Activated naive CD4-positive, alpha-beta T cell treated with anti-CD3 and anti-CD28 coated beads, Interleukin-2, amount 50 U/mL, for 72 hours (primary cell): ENCODE measurements at regions not wholly inside any gene's neighbourhood (a gene's known extent, or its start where the extent isn't known, plus 50 kb on each side); places are given as distances from the start of the nearest gene placed in this dataset.
A peak's percentile ranks its signal among the peaks of the same experiment; 100 is the strongest.
"Not testable (repeated sequence)": the region's sequence is repeated elsewhere in the genome, so short reads cannot be mapped to it uniquely, and the experiment has no call there.

Experiments
- ATAC-seq, 2 donors: fragments of 150-1000 bp; cut with Tn5 transposase; 2 replicates each; pipeline ENCODE4 v1.10.0; 2021; ENCODE audit warnings: mild to moderate bottlenecking in 2 of 2, moderate library complexity in 2 of 2
- DNase-seq, 2 donors: peaks; one replicate each; pipeline ENCODE4 v3.0.0; 2021 to 2022; ENCODE audit warnings: low spot score in 2 of 2
- H3K27ac Mint-ChIP-seq, 2 donors: one replicate each; pipeline ENCODE4 v1.8.0; 2022; ENCODE audit warnings: mild to moderate bottlenecking in 2 of 2, mixed read lengths in 2 of 2
- H3K36me3 Mint-ChIP-seq, 2 donors: one replicate each; pipeline ENCODE4 v1.8.0; 2022; ENCODE audit warnings: mixed read lengths in 2 of 2
- H3K9me3 Mint-ChIP-seq, 2 donors: one replicate each; pipeline ENCODE4 v1.8.0; 2022; ENCODE audit warnings: mixed read lengths in 2 of 2

DNA sequence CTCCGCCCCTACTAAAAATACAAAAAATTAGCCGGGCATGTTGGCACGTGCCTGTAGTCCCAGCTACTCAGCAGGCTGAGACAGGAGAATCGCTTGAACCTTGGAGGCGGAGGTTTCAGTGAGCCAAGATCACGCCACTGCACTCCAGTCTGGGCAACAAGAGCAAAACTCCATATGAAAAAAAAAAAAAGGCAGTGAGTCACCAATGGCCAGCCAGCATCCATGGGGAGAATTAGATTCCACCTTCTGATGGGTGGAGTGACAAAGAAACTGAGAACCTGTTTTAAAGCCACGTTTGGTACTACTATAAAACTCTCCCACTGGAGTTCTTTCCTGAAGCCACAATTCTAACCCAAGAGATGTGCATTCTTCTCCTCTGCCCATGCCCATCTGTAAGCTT, 81.7 kb downstream of the ACTL7B start:
- not testable (repeated sequence) for H3K36me3 Mint-ChIP-seq, ATAC-seq, H3K27ac Mint-ChIP-seq, DNase-seq, H3K9me3 Mint-ChIP-seq

DNA sequence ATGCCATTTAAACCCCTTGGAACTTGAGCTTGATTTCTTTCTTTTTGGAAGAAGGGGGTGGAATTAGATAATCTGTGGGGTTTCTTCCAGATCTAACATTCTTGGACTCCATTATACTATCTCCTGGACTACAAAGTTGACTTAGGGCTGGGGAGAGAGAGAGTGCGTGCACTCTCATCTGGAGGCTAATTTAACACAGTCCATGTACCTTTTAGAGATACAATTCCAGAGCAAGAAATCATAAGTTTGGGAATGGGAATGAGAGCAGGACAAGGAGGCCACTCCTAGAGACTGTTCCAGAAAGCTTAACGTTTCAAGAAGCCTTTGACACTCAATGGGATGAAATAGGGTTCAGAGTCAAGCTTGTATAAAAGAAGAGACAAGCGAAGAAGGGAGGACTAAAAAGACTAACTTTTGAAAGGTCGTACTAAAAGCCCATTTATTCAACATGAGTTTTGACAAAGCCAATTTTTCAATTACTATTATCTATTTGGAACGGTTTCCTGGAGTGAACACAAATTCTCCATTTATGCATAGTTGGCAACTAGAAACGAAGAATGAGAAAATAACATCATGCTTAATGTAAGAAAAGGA, 83.4 kb downstream of the ACTL7B start:
- H3K36me3 Mint-ChIP-seq = no peaks in the 10 kb centered on the region
- DNase-seq = no peak
- no peak overlapping the region for H3K27ac Mint-ChIP-seq
- no peaks in the 10 kb centered on the region for H3K9me3 Mint-ChIP-seq
- no peak for ATAC-seq

DNA sequence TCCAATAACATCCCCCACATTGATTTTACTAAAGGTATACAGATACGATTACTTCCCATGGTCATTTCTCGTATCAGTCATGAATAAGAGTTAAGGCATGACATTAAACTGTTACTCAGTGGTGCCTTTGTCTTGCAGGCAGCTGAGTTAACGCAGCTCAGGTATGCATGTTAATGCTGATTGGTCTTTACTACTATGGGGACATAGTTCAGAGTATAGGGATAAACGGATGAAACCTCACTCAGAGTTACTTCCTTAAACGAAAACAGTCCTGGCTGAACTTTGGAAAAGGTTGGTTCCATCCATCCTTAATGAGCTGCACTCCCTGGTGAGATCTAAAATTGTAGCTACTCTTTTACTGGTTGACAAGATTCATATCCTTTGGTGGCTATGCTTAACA, 87.0 kb downstream of the ACTL7B start:
- H3K27ac Mint-ChIP-seq = no peak overlapping the region
- no peak for DNase-seq
- H3K36me3 Mint-ChIP-seq = no peaks in the 10 kb centered on the region
- ATAC-seq = no peak
- no peaks in the 10 kb centered on the region for H3K9me3 Mint-ChIP-seq

DNA sequence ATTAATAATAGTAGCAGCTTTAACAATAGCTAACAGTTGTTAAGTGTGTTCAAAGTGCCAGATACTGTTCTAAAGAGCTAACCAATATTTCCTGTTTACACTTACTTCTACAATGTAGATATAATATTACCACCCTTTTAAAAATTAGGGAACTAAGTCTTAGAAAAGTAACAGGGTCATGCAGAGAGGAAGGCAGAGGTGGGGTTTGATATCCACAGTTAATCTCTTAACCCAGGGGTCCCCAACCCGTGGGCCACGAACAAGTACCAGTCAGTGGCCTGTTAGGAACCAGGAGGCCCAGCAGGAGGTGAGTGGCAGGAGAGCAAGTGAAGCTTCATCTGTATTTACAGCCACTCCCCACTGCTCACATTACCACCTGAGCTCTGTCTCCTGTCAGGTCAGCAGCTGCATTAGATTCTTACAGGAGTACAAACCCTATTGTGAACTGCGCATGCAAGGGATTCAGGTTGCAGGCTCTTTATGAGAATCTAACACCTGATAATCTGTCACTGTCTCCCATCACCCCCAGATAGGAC, 89.1 kb downstream of the ACTL7B start:
- ATAC-seq (no peak), DNase-seq (no peak)
- Mint-ChIP-seq H3K27ac (no peak overlapping the region), H3K9me3 (no peaks in the 10 kb centered on the region), H3K36me3 (no peaks in the 10 kb centered on the region)

DNA sequence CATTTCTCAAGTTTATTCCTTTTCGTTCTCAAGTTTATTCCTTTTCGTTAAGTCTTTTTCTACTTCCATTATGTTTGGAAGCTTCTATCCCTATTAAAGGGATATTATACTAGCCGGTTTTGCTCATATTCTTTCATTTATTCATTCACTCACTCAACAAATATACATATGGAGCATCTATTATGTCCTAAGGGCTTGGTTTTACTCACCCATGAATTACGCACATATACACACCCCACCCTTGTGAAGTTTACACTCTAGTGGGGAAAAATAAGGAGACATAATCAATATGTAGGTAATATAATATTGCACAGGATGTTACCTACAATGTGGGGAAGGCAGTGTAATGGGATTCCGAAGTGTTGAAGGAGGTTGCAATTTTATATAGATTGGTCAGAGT, 90.5 kb downstream of the ACTL7B start:
- H3K27ac Mint-ChIP-seq = no peak overlapping the region
- no peaks in the 10 kb centered on the region for H3K36me3 Mint-ChIP-seq
- no peak for ATAC-seq
- no peak for DNase-seq
- H3K9me3 Mint-ChIP-seq = no peaks in the 10 kb centered on the region

DNA sequence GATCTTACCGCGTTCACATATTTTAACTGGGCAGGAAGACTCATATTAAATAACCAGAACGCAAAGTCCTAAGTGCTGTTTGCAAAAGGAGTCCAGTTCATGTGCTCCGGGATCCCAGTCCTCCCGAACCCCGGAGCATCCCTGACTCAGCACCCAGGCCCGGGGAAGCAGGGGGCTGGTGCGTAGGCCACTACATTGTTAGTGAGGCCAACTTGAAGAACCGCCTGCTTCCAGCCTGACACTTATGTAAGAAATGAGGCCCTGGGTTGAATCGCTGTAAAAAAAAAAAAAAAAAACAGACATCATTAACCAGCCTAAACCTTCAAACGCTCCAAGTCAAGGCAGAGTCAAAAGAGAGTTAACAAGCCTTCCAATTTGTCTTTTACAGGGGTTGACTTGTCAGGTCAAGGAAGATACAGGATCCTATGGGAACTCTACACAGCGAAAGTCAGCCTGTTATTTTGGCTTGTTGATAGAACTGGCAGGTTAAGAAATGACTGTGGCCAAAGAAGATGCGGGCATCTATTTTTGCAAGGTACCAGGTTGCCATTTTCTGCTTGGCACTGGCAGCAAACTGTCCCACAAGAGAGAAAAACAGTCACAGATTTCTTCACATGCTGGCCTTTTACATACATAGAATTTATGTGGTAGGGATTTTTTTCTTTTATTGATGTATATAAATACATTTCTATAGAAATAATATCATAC, 93.3 kb downstream of the ACTL7B start:
- no peaks in the 10 kb centered on the region for H3K36me3 Mint-ChIP-seq
- no peak for ATAC-seq
- DNase-seq = no peak
- no peak overlapping the region for H3K27ac Mint-ChIP-seq
- H3K9me3 Mint-ChIP-seq = no peaks in the 10 kb centered on the region

DNA sequence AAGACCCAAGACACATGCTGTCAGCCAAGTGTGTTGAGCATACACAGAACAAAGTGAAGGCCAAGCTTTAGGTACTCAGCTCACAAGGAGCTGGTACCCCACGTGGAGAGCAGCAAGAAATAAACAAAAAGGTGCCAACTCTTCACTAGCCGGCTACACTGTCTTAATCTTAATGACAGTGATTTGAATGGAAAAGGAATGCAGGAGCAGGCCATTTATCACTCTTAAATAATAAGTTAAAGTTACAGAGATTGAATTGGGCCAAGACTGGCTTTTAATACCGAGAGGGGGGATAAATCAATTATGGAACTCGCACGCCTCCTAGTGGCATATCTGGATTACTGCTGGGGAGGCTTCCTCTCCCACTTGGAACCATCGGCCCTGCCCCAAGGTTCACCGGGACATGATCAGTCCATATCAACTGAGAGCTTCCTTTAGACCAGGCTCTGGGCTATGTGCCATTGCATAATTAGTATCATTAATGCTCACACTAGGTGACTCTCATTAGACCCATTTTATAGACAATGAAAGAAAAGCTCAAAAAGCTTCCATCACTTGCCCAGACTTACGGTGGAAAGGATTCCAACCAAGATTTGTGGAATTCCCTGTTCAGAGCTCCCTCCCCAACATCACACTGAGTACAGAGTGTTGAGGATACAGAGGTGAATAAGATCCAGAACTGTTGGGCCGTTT, 94.0 kb downstream of the ACTL7B start:
- H3K36me3 Mint-ChIP-seq = no peaks in the 10 kb centered on the region
- H3K27ac Mint-ChIP-seq = no peak overlapping the region
- peak in 1 of 2 donors; percentile 43 for DNase-seq
- no peaks in the 10 kb centered on the region for H3K9me3 Mint-ChIP-seq
- peak; percentile 20 to 61 for ATAC-seq

DNA sequence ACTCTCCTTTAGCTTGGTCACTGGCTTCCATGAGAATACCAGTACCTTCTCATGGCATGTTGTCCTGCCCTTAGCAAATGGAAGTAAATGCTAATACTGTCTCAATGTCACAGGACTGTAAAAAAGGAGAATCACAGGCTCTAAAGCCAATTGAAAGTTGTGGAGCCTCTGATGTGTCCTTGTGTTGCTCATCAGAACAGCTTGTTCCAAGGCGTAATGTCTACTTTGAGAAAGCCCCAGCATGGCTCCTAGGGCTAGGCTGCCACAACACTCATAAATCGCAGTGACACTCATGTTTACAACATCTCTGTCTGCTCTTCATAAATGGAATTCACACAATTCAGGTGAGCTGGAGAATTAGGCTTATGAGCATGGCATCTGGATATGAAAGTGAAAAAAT, 94.9 kb downstream of the ACTL7B start:
- H3K9me3 Mint-ChIP-seq = no peaks in the 10 kb centered on the region
- ATAC-seq (no peak), DNase-seq (no peak)
- H3K27ac Mint-ChIP-seq = no peak overlapping the region
- no peaks in the 10 kb centered on the region for H3K36me3 Mint-ChIP-seq

DNA sequence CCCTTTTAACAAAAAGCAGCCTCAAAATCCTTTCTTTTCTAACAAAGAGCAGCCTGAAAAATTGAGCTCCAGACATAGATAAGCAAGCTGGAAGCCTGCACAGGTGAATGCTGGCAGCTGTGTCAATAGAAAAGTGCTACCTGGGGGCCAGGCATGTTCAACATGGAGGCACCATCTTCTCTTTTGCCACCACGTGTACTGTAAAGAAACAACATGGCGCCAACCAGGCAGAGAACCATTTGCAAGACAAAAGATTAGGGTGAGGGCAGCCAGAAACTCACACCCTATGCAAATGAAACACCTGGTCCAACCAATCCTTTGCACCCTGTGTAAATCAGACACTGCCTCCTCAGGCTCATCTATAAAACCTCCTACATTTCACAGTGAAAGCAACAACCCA, 96.0 kb downstream of the ACTL7B start:
- no peaks in the 10 kb centered on the region for H3K9me3 Mint-ChIP-seq
- DNase-seq (no peak), ATAC-seq (no peak)
- H3K27ac Mint-ChIP-seq = no peak overlapping the region
- H3K36me3 Mint-ChIP-seq = no peaks in the 10 kb centered on the region

DNA sequence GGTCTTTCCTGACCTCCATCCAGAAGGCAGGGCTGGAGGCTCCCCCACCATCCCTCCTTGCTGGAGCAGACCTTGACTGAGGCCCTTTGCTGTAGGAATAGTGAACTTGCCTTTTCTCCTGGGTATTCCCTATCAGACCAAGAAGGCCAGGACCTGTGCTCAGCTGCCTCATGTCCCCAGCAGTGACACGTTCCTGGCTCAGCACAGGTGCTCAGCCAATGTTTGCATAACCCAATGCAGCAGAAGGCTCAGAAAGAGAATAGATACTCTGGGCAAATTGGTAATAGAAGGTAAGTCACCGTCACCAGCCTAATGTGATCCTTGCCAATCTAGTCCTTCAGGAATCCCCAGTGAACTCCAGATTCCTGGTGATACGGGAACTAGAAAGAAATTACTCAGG, 96.4 kb downstream of the ACTL7B start:
- Mint-ChIP-seq H3K9me3 (no peaks in the 10 kb centered on the region), H3K36me3 (no peaks in the 10 kb centered on the region), H3K27ac (no peak overlapping the region)
- ATAC-seq (no peak), DNase-seq (no peak)

DNA sequence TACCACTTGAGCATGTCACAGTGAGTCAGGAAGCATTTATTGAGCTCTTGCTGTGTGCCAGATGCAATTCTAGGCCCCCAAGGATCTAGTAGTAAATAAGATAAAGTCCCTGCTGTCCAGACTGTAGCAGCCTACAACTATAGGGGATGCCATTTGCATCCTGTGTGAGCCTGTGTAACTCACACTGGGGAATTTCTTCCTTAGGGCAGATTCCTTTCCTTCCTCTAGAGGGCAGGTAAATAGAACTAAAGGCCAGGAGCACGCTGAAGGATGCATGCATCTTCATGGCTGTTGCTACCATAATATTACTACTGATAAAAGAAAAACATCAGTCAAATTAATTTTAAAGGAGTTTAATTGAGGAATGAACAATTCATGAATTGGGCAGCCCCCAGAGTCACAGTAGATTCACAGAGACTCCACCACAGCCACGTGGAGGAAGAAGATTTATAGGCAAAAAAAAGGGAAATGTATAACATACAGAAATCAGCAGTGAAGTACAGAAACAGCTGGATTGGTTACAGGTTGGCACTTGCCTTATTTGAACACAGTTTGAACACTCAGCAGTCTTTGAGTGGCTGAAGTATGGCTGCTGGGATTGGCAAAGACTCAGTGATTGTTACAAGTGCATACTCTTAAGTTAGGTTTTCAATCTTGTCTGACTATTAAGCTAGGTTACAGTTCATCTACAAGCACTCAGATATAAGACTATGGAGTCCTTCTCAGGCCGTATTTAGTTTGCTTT, 98.9 kb downstream of the ACTL7B start:
- no peaks in the 10 kb centered on the region for H3K36me3 Mint-ChIP-seq
- ATAC-seq = no peak
- H3K9me3 Mint-ChIP-seq = peaks cover 5% of the 10 kb centered on the region in 2 donors
- DNase-seq = no peak
- H3K27ac Mint-ChIP-seq = no peak overlapping the region

DNA sequence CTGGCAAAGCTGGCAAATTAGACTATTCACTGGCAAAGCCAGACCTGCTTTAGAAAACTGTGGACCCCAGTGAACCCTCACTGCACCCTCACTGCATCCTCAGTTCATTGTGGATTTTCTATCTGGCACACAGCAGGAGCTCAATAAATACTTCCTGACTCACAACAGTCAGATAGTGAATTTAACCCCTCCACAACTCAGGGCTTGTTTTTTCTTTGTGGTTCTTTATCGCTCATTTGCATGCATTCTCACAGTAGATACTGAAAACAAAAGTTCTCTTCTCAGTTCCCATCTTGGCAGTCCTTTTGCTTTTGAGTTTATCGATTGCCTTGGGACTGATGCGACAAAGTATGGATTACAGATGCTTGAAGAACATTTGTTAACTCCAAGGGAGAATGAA, 99.8 kb downstream of the ACTL7B start:
- H3K36me3 Mint-ChIP-seq = no peaks in the 10 kb centered on the region
- ATAC-seq = no peak
- H3K27ac Mint-ChIP-seq = no peak overlapping the region
- H3K9me3 Mint-ChIP-seq = peaks cover 5% of the 10 kb centered on the region in 2 donors
- no peak for DNase-seq

DNA sequence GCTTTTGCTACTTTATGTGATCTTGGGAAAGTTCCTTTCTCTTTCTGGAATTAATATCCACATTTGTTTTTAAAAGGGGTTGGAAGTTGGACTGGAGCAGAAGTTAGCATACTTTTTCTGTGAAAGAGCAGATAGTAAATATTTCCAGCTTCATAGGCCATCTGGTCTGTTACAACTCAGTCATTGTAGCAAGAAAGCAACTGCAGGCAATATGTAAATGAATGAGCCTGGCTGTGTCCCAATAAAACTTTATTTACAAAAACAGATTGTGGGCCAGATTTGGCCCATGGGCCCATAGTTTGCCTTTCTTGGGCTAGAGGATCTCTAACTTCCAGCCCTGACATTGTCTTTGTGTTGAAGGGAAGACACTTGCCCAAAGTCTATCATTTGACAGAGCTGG, 104.4 kb downstream of the ACTL7B start:
- Mint-ChIP-seq H3K36me3 (no peaks in the 10 kb centered on the region), H3K27ac (no peak overlapping the region), H3K9me3 (peaks cover 5% of the 10 kb centered on the region in 2 donors)
- ATAC-seq (no peak), DNase-seq (no peak)

DNA sequence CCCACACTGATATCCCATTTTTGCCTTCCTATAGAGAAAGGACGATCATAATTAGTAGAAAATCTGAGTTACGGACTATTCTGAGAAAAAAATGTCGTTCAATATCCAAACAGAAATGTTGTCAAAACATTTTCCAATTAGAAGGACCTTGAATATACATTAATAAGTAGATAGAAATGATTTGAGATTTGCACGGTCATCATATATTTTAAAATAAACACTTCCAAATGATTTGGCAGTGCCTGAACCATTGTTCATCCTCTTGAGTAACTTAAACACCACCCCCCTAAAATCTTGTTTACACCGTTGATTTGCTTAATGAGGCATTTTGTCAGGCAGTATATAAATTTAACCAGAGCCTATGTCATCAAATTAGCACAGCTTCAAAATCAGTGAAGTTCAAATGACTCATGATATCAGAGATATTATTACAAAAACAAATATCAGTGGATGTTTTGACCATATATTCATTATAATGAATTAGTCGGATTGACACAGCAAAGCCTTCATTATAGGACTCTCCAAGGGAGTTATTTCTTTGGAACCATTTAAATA, 105.0 kb downstream of the ACTL7B start:
- DNase-seq (no peak), ATAC-seq (no peak)
- Mint-ChIP-seq H3K9me3 (peaks cover 5% of the 10 kb centered on the region in 2 donors), H3K27ac (no peak overlapping the region), H3K36me3 (no peaks in the 10 kb centered on the region)

DNA sequence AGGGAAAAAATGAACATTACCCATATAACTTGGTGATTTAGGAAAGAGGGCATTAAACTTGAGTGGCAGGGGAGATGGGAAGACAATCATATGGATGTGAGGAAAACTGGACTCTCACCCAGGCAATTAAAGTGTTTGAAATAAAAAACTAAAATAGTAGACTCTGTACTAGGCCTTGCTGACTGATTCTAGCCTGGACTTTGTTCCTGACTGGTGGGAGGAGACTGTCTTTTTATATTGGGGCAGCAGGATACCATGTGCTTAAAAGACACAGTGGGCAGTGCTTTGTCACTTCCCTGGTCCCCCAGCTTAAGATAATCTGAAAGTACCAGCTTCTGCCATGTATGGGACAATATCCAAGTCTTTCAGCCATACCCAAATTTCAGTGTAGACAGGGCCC, 107.0 kb downstream of the ACTL7B start:
- ATAC-seq (no peak), DNase-seq (no peak)
- H3K9me3 Mint-ChIP-seq = peaks cover 3 to 5% of the 10 kb centered on the region in 2 donors
- H3K36me3 Mint-ChIP-seq = no peaks in the 10 kb centered on the region
- no peak overlapping the region for H3K27ac Mint-ChIP-seq

DNA sequence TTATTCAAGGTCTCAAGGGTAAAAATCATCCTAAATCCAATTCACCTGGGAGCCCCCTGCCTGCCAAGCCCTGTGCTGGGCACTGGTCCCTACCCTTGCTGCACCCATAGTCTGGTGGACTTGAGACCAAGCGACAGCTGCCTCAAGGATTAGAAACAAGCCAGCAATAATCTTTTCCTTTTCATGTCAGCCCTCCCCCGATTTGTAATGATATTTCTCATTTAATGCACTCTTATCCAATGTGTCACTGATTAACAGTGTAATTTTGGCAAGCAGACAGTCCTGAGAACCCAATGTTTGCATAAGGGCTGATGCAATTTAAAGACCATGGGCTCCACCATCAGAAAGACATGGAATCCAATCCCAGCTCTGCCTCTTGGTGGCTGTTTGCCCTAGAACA, 108.9 kb downstream of the ACTL7B start:
- DNase-seq = no peak
- no peak overlapping the region for H3K27ac Mint-ChIP-seq
- H3K9me3 Mint-ChIP-seq = no peaks in the 10 kb centered on the region
- no peaks in the 10 kb centered on the region for H3K36me3 Mint-ChIP-seq
- ATAC-seq = no peak

DNA sequence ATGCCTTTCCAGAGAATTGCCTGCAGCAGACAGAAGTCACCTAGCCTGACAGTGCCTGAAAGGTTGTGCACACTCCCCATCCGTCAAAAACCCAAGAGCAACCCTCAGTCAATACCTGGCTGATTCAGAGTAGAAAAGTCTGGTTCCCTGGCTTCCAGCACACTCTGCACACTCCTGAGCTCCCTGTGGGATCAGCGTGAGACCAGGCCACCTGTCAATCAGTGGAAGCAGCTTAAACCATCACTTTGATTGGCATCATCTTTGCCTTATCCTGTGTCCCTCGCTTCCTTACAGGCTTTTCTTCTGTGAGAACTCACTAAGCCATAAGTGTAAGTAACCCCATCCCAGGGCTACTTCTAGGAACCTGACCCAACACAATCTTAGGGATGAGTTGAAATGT, 109.8 kb downstream of the ACTL7B start:
- no peak for ATAC-seq
- DNase-seq = no peak
- no peaks in the 10 kb centered on the region for H3K36me3 Mint-ChIP-seq
- H3K27ac Mint-ChIP-seq = no peak overlapping the region
- H3K9me3 Mint-ChIP-seq = no peaks in the 10 kb centered on the region
